ENCODE measurements at regions not wholly inside any gene's neighbourhood (a gene's known extent, or its start where the extent isn't known, plus 50 kb on each side); places are given as distances from the start of the nearest gene placed in this dataset.

GRCh38 chr6:66861007-66861541 is 1154.0 kb upstream of the EYS start:
- H3K9me3 ChIP-seq: no peaks in the 10 kb centered on the region
- ATAC-seq (no peak), FAIRE-seq (no peak), DNase-seq (ENCODE audit: low read depth in 1 of 2, low spot score in 1 of 2) (no peak)
- TF ChIP-seq MYC (IDR thresholded peaks at IDR 0.05; ENCODE audit: borderline replicate concordance, low read length) (no peak), ATOH8 (CRISPR knock-in tag; IDR thresholded peaks at IDR 0.05; ENCODE audit: low read depth) (no peak), HOXA7 (CRISPR knock-in tag; IDR thresholded peaks at IDR 0.05) (no peak), RNF2 (IDR thresholded peaks at IDR 0.05; ENCODE audit: borderline replicate concordance, low read depth) (no peak), HMGXB4 (CRISPR knock-in tag; IDR thresholded peaks at IDR 0.05; ENCODE audit: borderline replicate concordance) (no peak), MAZ (IDR thresholded peaks at IDR 0.05; ENCODE audit: borderline replicate concordance, low read depth, low read length) (no peak), KDM1A (IDR thresholded peaks at IDR 0.05; ENCODE audit: low read depth) (no peak)
- ChIA-PET POLR2A (no interaction called here), CTCF (no interaction called here)
- H3K4me1 ChIP-seq: no peaks in the 10 kb centered on the region
- no peak overlapping the region for H3K4me3 ChIP-seq
- no peak overlapping the region for H3K4me2 ChIP-seq
- H3K27ac ChIP-seq: no peak overlapping the region
- WGBS (ENCODE audit: missing lambda C conversion rate): 40% methylated on average over 2 of the region's 2 CpGs

- WGBS (ENCODE audit: missing lambda C conversion rate): 42% methylated on average over 3 of the region's 3 CpGs
- no peak for TF ChIP-seq RFX5 (IDR thresholded peaks at IDR 0.05)
- no peak for TF ChIP-seq HDAC2 (IDR thresholded peaks at IDR 0.05)
- TF ChIP-seq ZFP36 (IDR thresholded peaks at IDR 0.05; ENCODE audit: borderline replicate concordance, partially characterized antibody): no peak
- TF ChIP-seq CHD4 (IDR thresholded peaks at IDR 0.05; ENCODE audit: borderline replicate concordance): no peak
- no peak for TF ChIP-seq FOSB (CRISPR knock-in tag; IDR thresholded peaks at IDR 0.05)
- no peak for TF ChIP-seq HOXB13 (CRISPR knock-in tag; IDR thresholded peaks at IDR 0.05; ENCODE audit: low read depth)
- TF ChIP-seq RNF2 (IDR thresholded peaks at IDR 0.05; ENCODE audit: borderline replicate concordance, low read depth): no peak
- TF ChIP-seq POLR2A (IDR thresholded peaks at IDR 0.05; ENCODE audit: low read length): no peak
- no peak for TF ChIP-seq CBX2 (IDR thresholded peaks at IDR 0.05; ENCODE audit: borderline replicate concordance, low read depth)
- TF ChIP-seq ZC3H11A (IDR thresholded peaks at IDR 0.05): no peak
- TF ChIP-seq RARB (CRISPR knock-in tag; IDR thresholded peaks at IDR 0.05): no peak
- no peak for TF ChIP-seq TP53 (CRISPR knock-in tag; IDR thresholded peaks at IDR 0.05)
- no peak for TF ChIP-seq BCL3 (IDR thresholded peaks at IDR 0.05)
- no peak for TF ChIP-seq GATA3 (IDR thresholded peaks at IDR 0.05; ENCODE audit: borderline replicate concordance)
- no peak for TF ChIP-seq NFE2L2 (conservative IDR thresholded peaks at IDR 0.05; ENCODE audit: low read length)
- TF ChIP-seq POLR2AphosphoS2 (conservative IDR thresholded peaks at IDR 0.05; ENCODE audit: low read length): no peak
- no peak for TF ChIP-seq NR3C1 (IDR thresholded peaks at IDR 0.05)
- no peak for TF ChIP-seq REST (IDR thresholded peaks at IDR 0.05)
- H3K4me2 ChIP-seq: no peak overlapping the region
- ChIA-PET CTCF (no interaction called here), POLR2A (no interaction called here)
- H3K9me3 ChIP-seq: no peaks in the 10 kb centered on the region
- DNase-seq (ENCODE audit: low read depth in 1 of 2, low spot score in 1 of 2) (no peak), ATAC-seq (no peak), FAIRE-seq (no peak)
- no peak overlapping the region for H3K27ac ChIP-seq
- H3K4me1 ChIP-seq: no peaks in the 10 kb centered on the region
- H3K4me3 ChIP-seq: no peak overlapping the region
Measured at GRCh38 chr6:66860328-66860727, 1153.3 kb upstream of the EYS start.

All from A549 (cell line).